HepG2 (cell line): ENCODE measurements at regions not wholly inside any gene's neighbourhood (a gene's known extent, or its start where the extent isn't known, plus 50 kb on each side); places are given as distances from the start of the nearest gene placed in this dataset.

Experiments
- ATAC-seq: fragments of 200-7000 bp; cut with Tn5 transposase; 3 replicates; pipeline ENCODE4 v1.9.1; 2020; ENCODE audit warnings: mild to moderate bottlenecking, moderate library complexity
- BruUV-seq: library from RNA; stranded (reverse); fragments of 400-500 nt; replicated peaks from 2 replicates; lab custom pipeline; 2021; lab: Mats Ljungman, UMichigan
- CTCF ChIA-PET: fragments of 300-600 bp; formaldehyde crosslinking; extraction: SDS; loops from one replicate; lab custom pipeline; 2021; ENCODE audit warnings: low total read pairs, inconsistent platforms, low intra/inter-chr PET ratio; lab: Yijun Ruan, JAX
- POLR2A ChIA-PET: fragments of 350-600 bp; sonication (Branson Sonifier 250); formaldehyde crosslinking; loops from one replicate; lab custom pipeline; 2020; ENCODE audit warnings: antibody characterized with exemption, inconsistent platforms; lab: Yijun Ruan, JAX
- DNase-seq: peaks from one replicate; pipeline ENCODE4 v3.0.0-alpha.2; 2015; ENCODE audit warnings: low spot score
- FAIRE-seq: peaks from 3 replicates; lab custom pipeline; 2011; peaks lifted over from hg19 to GRCh38; lab: Jason Lieb, UNC
- H2AFZ ChIP-seq: one replicate; pipeline ENCODE4 v1.6.1; 2011; ENCODE audit warnings: low read length, inconsistent platforms
- H3K27ac ChIP-seq: fragments of 300-600 bp; 3 replicates; pipeline ENCODE4 v1.8.0; 2011; ENCODE audit warnings: mixed run types, mild to moderate bottlenecking, mixed read lengths, low read length, inconsistent platforms; ENCODE audit not compliant: insufficient read depth; ENCODE audit errors: extremely low read length
- H3K27me3 ChIP-seq, 2 experiments: fragments of 200-600 bp in 1 of 2; 2 replicates in 1 of 2; 3 replicates in 1 of 2; pipeline versions ENCODE4 v1.6.0 to v1.8.0; 2011; ENCODE audit warnings: low read length in 2 of 2, mild to moderate bottlenecking in 2 of 2, moderate library complexity in 2 of 2, inconsistent platforms in 1 of 2; ENCODE audit not compliant: insufficient read depth in 2 of 2, control insufficient read depth in 1 of 2
- H3K36me3 ChIP-seq, 2 experiments: fragments of 200-600 bp in 1 of 2; replicated peaks in 1 of 2; 2 replicates in 1 of 2; 3 replicates in 1 of 2; pipeline versions ENCODE4 v1.5.1 to v1.8.0; 2011; ENCODE audit warnings: low read length in 2 of 2, inconsistent platforms in 1 of 2; ENCODE audit not compliant: insufficient read depth in 2 of 2, control insufficient read depth in 1 of 2
- H3K4me1 ChIP-seq: 2 replicates; pipeline ENCODE4 v1.5.1; 2012; ENCODE audit warnings: low read length, inconsistent platforms; ENCODE audit not compliant: insufficient read depth
- H3K4me2 ChIP-seq: 2 replicates; pipeline ENCODE4 v1.6.0; 2011; ENCODE audit warnings: low read depth, low read length, inconsistent platforms
- H3K4me3 ChIP-seq, 3 experiments: fragments of 200-600 bp in 1 of 3; sonication (generic), shearing (Covaris generic) in 1 of 3; replicated peaks in 1 of 3; 2 replicates each; pipeline ENCODE4 v1.5.1; 2011 to 2016; ENCODE audit warnings: low read length in 3 of 3, inconsistent platforms in 2 of 3, low read depth in 2 of 3, mild to moderate bottlenecking in 2 of 3, control low read depth in 1 of 3, mixed read lengths in 1 of 3; ENCODE audit not compliant: insufficient read depth in 1 of 3
- H3K79me2 ChIP-seq: one replicate; pipeline ENCODE4 v1.6.1; 2011; ENCODE audit warnings: low read length, inconsistent platforms; ENCODE audit not compliant: insufficient read depth
- H3K9ac ChIP-seq: 2 replicates; pipeline ENCODE4 v1.6.0; 2011; ENCODE audit warnings: mild to moderate bottlenecking, low read depth, low read length, inconsistent platforms; ENCODE audit not compliant: insufficient read depth
- H3K9me3 ChIP-seq: 2 replicates; pipeline ENCODE4 v1.5.1; 2012; ENCODE audit warnings: mild to moderate bottlenecking, low read length
- H4K20me1 ChIP-seq: 2 replicates; pipeline ENCODE4 v1.6.0; 2011; ENCODE audit warnings: inconsistent platforms, mild to moderate bottlenecking, low read length, moderate library complexity; ENCODE audit not compliant: insufficient read depth
- ATF1 ChIP-seq: IDR thresholded peaks from 2 replicates; pipeline ENCODE4 v1.6.1; 2016; ENCODE audit warnings: mild to moderate bottlenecking, control low read depth
- ISX ChIP-seq: sonication (generic); formaldehyde crosslinking; conservative IDR thresholded peaks from 2 replicates; pipeline ENCODE4 v1.5.0; 2020; ENCODE audit warnings: missing genetic modification reagents
- MED13 ChIP-seq: sonication (generic); formaldehyde crosslinking; IDR thresholded peaks from 2 replicates; pipeline ENCODE4 v1.5.0; 2020; ENCODE audit warnings: missing genetic modification reagents
- MZF1 ChIP-seq: sonication (generic); formaldehyde crosslinking; IDR thresholded peaks from 2 replicates; pipeline ENCODE4 v1.8.1; 2023; ENCODE audit warnings: mild to moderate bottlenecking, missing genetic modification reagents, borderline replicate concordance
- NR2F1 ChIP-seq, 2 experiments: fragments of 450-650 bp in 1 of 2; formaldehyde crosslinking in 1 of 2; IDR thresholded peaks; 2 replicates each; pipeline versions ENCODE4 v1.5.0 to v1.6.1; 2016 to 2020; ENCODE audit warnings: mild to moderate bottlenecking in 1 of 2, missing compliant biosample characterization in 1 of 2, missing genetic modification reagents in 1 of 2, moderate library complexity in 1 of 2
- PAX8 ChIP-seq: sonication (generic); formaldehyde crosslinking; IDR thresholded peaks from 2 replicates; pipeline ENCODE4 v1.8.0; 2022; ENCODE audit warnings: mild to moderate bottlenecking, missing genetic modification reagents, borderline replicate concordance
- PHB2 ChIP-seq: fragments of 450-650 bp; IDR thresholded peaks from 2 replicates; pipeline ENCODE4 v1.6.1; 2018; ENCODE audit not compliant: partially characterized antibody
- SALL1 ChIP-seq: sonication (generic); formaldehyde crosslinking; IDR thresholded peaks from 2 replicates; pipeline ENCODE4 v1.8.0; 2022; ENCODE audit warnings: mild to moderate bottlenecking, missing genetic modification reagents
- TP53 ChIP-seq: sonication (generic); formaldehyde crosslinking; conservative IDR thresholded peaks from 2 replicates; pipeline ENCODE4 v1.4.0; 2020; ENCODE audit warnings: missing genetic modification reagents
- ZNF296 ChIP-seq: sonication (generic); formaldehyde crosslinking; conservative IDR thresholded peaks from 2 replicates; pipeline ENCODE4 v1.5.0; 2020; ENCODE audit warnings: mild to moderate bottlenecking, missing genetic modification reagents
- ZNF34 ChIP-seq: sonication (generic); formaldehyde crosslinking; IDR thresholded peaks from 2 replicates; pipeline ENCODE4 v1.4.0; 2020; ENCODE audit warnings: mild to moderate bottlenecking, missing genetic modification reagents, borderline replicate concordance
- ZNF383 ChIP-seq: sonication (generic); formaldehyde crosslinking; IDR thresholded peaks from 2 replicates; pipeline ENCODE4 v1.4.0; 2020; ENCODE audit warnings: missing genetic modification reagents, mild to moderate bottlenecking, borderline replicate concordance
- ZNF75D ChIP-seq: sonication (generic); formaldehyde crosslinking; IDR thresholded peaks from 2 replicates; pipeline ENCODE4 v1.8.1; 2023; ENCODE audit warnings: missing genetic modification reagents, mild to moderate bottlenecking, borderline replicate concordance
- ZNF761 ChIP-seq: sonication (generic); formaldehyde crosslinking; conservative IDR thresholded peaks from 2 replicates; pipeline ENCODE4 v1.4.0; 2020; ENCODE audit warnings: mild to moderate bottlenecking, missing genetic modification reagents
- WGBS: methylation state at CpG from one replicate; pipeline ENCODE4 v1.1.6; 2017; ENCODE audit warnings: low lambda C conversion rate; 5-methylcytosine and 5-hydroxymethylcytosine counted together
- in situ Hi-C: cut with HindIII; loops from 2 replicates; pipeline ENCODE4 v1.10.0; 2017; ENCODE audit warnings: low pct_unique_long_range_greater_than_20kb; ENCODE audit not compliant: extremely low pct_ligation_motif_present
- intact Hi-C: fragments of 100-400 bp; cut with micrococcal nuclease; formaldehyde crosslinking; loops from one replicate; pipeline ENCODE4 v1.10.0; 2022; ENCODE audit not compliant: unreplicated experiment
- TF ChIP-seq, protein P1 (sequence below): sonication (generic); formaldehyde crosslinking; IDR thresholded peaks from 2 replicates; pipeline ENCODE4 v1.4.0; 2020; ENCODE audit warnings: missing genetic modification reagents
- TF ChIP-seq, protein P2 (sequence below): sonication (generic); formaldehyde crosslinking; IDR thresholded peaks from 2 replicates; pipeline ENCODE4 v1.4.0; 2020; ENCODE audit warnings: mild to moderate bottlenecking, missing genetic modification reagents
- TF ChIP-seq, protein P3 (sequence below): sonication (generic); formaldehyde crosslinking; IDR thresholded peaks from 2 replicates; pipeline ENCODE4 v1.4.0; 2020; ENCODE audit warnings: missing genetic modification reagents, borderline replicate concordance

DNA sequence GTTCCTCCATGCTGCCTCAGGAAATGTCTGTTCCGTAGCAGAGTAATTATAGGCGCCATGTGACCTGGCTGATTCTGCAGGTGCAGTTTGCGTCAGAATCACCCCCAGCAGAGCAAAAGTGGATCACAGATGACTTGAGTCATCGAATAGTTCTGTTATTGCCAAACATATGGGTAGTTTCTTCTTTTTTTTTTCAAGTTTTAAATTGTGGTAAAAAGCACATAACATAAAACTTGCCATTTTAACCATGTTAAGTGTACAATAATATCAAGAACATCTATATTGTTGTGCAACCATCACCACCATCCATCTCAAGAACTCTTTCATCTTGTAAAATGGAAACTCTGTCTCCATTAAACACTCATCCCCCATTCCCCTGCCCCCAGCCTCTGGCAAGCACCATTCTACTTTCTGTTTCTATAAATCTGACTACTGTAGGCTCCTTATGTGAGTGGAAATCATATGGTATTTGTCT is 177.7 kb upstream of the TWIST2 start:
- in situ Hi-C loops (no loop called here), intact Hi-C loops (no loop called here)
- no peak overlapping the region for H3K9ac ChIP-seq
- no peak overlapping the region for H2AFZ ChIP-seq
- no peaks in the 10 kb centered on the region for H3K36me3 ChIP-seq
- DNase-seq (no peak), ATAC-seq (no peak), FAIRE-seq (no peak)
- WGBS, result 17% methylated on average over 4 of the region's 4 CpGs
- no peaks in the 10 kb centered on the region for H3K79me2 ChIP-seq
- no peaks in the 10 kb centered on the region for H3K9me3 ChIP-seq
- BruUV-seq, result no TSS peak
- H3K4me1 ChIP-seq, result no peaks in the 10 kb centered on the region
- H3K27me3 ChIP-seq, result peaks cover 0 to 15% of the 10 kb centered on the region in 2 experiments; a peak in 1 of 5 replicates
- no peak overlapping the region for H3K27ac ChIP-seq
- ChIA-PET CTCF (no interaction called here), POLR2A (no interaction called here)
- H4K20me1 ChIP-seq, result no peaks in the 10 kb centered on the region
- H3K4me2 ChIP-seq, result no peak overlapping the region
- no peak overlapping the region for H3K4me3 ChIP-seq
- TF ChIP-seq NR2F1 (CRISPR knock-in tag; IDR thresholded peaks at IDR 0.05) (no peak), SALL1 (no peak), MZF1 (CRISPR knock-in tag) (no peak), TP53 (CRISPR knock-in tag) (no peak), MED13 (no peak), ZNF296 (no peak), ZNF34 (CRISPR knock-in tag) (no peak), PHB2 (no peak), PAX8 (no peak), ISX (CRISPR knock-in tag) (no peak), ZNF761 (CRISPR knock-in tag) (no peak), ZNF75D (CRISPR knock-in tag) (no peak), ATF1 (CRISPR knock-in tag) (no peak), ZNF383 (no peak)
- TF ChIP-seq, protein P1, sequence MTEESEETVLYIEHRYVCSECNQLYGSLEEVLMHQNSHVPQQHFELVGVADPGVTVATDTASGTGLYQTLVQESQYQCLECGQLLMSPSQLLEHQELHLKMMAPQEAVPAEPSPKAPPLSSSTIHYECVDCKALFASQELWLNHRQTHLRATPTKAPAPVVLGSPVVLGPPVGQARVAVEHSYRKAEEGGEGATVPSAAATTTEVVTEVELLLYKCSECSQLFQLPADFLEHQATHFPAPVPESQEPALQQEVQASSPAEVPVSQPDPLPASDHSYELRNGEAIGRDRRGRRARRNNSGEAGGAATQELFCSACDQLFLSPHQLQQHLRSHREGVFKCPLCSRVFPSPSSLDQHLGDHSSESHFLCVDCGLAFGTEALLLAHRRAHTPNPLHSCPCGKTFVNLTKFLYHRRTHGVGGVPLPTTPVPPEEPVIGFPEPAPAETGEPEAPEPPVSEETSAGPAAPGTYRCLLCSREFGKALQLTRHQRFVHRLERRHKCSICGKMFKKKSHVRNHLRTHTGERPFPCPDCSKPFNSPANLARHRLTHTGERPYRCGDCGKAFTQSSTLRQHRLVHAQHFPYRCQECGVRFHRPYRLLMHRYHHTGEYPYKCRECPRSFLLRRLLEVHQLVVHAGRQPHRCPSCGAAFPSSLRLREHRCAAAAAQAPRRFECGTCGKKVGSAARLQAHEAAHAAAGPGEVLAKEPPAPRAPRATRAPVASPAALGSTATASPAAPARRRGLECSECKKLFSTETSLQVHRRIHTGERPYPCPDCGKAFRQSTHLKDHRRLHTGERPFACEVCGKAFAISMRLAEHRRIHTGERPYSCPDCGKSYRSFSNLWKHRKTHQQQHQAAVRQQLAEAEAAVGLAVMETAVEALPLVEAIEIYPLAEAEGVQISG, result no peak
- TF ChIP-seq, protein P2, sequence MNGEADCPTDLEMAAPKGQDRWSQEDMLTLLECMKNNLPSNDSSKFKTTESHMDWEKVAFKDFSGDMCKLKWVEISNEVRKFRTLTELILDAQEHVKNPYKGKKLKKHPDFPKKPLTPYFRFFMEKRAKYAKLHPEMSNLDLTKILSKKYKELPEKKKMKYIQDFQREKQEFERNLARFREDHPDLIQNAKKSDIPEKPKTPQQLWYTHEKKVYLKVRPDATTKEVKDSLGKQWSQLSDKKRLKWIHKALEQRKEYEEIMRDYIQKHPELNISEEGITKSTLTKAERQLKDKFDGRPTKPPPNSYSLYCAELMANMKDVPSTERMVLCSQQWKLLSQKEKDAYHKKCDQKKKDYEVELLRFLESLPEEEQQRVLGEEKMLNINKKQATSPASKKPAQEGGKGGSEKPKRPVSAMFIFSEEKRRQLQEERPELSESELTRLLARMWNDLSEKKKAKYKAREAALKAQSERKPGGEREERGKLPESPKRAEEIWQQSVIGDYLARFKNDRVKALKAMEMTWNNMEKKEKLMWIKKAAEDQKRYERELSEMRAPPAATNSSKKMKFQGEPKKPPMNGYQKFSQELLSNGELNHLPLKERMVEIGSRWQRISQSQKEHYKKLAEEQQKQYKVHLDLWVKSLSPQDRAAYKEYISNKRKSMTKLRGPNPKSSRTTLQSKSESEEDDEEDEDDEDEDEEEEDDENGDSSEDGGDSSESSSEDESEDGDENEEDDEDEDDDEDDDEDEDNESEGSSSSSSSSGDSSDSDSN (CRISPR knock-in tag), result no peak
- TF ChIP-seq, protein P3, sequence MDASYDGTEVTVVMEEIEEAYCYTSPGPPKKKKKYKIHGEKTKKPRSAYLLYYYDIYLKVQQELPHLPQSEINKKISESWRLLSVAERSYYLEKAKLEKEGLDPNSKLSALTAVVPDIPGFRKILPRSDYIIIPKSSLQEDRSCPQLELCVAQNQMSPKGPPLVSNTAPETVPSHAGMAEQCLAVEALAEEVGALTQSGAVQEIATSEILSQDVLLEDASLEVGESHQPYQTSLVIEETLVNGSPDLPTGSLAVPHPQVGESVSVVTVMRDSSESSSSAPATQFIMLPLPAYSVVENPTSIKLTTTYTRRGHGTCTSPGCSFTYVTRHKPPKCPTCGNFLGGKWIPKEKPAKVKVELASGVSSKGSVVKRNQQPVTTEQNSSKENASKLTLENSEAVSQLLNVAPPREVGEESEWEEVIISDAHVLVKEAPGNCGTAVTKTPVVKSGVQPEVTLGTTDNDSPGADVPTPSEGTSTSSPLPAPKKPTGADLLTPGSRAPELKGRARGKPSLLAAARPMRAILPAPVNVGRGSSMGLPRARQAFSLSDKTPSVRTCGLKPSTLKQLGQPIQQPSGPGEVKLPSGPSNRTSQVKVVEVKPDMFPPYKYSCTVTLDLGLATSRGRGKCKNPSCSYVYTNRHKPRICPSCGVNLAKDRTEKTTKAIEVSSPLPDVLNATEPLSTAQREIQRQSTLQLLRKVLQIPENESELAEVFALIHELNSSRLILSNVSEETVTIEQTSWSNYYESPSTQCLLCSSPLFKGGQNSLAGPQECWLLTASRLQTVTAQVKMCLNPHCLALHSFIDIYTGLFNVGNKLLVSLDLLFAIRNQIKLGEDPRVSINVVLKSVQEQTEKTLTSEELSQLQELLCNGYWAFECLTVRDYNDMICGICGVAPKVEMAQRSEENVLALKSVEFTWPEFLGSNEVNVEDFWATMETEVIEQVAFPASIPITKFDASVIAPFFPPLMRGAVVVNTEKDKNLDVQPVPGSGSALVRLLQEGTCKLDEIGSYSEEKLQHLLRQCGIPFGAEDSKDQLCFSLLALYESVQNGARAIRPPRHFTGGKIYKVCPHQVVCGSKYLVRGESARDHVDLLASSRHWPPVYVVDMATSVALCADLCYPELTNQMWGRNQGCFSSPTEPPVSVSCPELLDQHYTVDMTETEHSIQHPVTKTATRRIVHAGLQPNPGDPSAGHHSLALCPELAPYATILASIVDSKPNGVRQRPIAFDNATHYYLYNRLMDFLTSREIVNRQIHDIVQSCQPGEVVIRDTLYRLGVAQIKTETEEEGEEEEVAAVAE (CRISPR knock-in tag), result no peak
